ENCODE measurements at regions not wholly inside any gene's neighbourhood (a gene's known extent, or its start where the extent isn't known, plus 50 kb on each side); places are given as distances from the start of the nearest gene placed in this dataset.
"Not testable (repeated sequence)": the region's sequence is repeated elsewhere in the genome, so short reads cannot be mapped to it uniquely, and the experiment has no call there.

DNA sequence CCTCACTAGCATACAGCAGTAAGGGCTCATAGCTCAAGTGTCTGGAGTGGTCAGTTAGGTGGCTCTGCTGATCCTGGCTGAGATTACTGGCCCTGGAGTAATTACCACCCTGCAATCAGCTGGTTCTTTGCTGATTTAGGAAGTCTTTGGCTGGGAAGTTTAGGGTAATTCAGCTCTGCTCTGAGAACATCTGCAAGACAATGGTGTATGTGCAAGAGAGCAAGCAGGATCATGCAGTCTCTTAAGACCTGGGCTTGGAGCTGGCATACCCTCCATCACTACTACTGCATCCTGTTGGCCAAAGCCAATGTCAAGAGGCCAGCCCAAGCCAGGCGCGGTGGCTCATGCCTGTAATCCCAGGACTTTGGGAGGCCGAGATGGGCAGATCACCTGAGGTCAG, 159.0 kb downstream of the NDUFA12 start:
- ATAC-seq, result no peak
- H3K36me3 ChIP-seq (ENCODE audit: low read depth), result no peaks in the 10 kb centered on the region
- DNase-seq, result no peak

DNA sequence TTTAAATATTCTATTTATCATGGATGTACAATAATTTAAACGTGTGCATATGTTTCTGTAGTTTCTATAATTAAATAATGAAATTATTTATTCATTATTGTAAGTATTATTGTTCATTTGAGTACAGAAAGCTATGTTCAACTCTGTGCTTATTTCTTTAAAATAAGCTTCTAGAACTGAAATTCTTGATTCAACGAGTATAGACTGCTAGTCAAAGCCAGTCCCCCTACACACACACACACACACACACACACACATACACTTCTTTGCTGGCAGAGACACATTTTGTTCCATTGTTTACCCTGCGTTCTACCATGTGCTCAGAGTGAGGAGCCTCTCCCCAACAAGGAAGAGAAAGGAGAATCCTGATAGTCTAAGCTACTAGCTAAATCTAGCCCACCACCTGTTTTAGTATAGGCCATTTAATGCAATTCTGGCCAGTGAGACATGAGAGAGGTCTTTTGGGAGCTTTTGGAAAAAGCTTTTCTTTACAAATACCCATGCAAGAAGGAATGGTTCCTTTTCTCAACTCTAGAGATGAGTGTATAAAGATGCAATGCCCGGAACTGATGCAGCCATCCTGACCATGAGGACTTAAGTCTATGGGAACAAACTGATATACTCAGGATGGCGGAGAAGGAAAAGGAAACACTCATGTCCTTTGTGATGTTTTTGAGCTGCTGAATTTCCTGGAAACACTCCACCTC, 161.4 kb downstream of the NDUFA12 start:
- intact Hi-C loops (cut with DNase I, micrococcal nuclease), result no loop called here
- Histone ChIP-seq H3K36me3 (ENCODE audit: low read depth) (no peaks in the 10 kb centered on the region), H3K9me3 (no peaks in the 10 kb centered on the region), H3K4me3 (no peak overlapping the region), H3K4me1 (ENCODE audit: low read depth) (no peaks in the 10 kb centered on the region)
- no peak for ATAC-seq
- no peak for TF ChIP-seq CTCF (IDR thresholded peaks at IDR 0.05)
- no peak for DNase-seq

More for the DNA sequence above, 159.0 kb downstream of the NDUFA12 start:
- TF ChIP-seq CTCF (IDR thresholded peaks at IDR 0.05), result no peak
- Histone ChIP-seq H3K9me3 (no peaks in the 10 kb centered on the region), H3K4me1 (ENCODE audit: low read depth) (no peaks in the 10 kb centered on the region), H3K4me3 (no peak overlapping the region)
- intact Hi-C loops (cut with DNase I, micrococcal nuclease), result no loop called here

DNA sequence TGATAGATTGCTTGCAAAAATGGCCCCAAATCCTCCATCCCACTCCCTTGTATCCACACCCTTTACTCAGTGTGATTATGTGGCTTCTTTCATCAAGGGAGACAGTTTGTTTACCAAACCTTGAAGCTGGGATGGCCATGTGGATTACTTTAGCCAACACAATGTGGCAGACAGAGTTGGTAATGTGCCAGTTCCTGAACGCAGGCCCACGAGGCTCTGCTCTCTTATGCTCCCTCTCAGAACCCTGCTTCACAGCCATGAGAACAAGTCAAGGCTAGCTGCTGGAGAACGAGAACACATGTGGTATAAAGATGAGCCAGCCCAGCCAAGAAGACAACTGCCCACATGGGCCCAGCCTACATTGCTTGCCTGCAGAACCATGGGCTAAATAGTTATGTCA, 162.3 kb downstream of the NDUFA12 start:
- intact Hi-C loops (cut with DNase I, micrococcal nuclease), result no loop called here
- Histone ChIP-seq H3K36me3 (ENCODE audit: low read depth) (no peaks in the 10 kb centered on the region), H3K4me1 (ENCODE audit: low read depth) (no peaks in the 10 kb centered on the region), H3K4me3 (no peak overlapping the region), H3K9me3 (no peaks in the 10 kb centered on the region)
- no peak for TF ChIP-seq CTCF (IDR thresholded peaks at IDR 0.05)
- ATAC-seq, result no peak
- DNase-seq, result no peak

GRCh38 chr12:94839347-94839746, 164.2 kb downstream of the NDUFA12 start:
- TF ChIP-seq CTCF (IDR thresholded peaks at IDR 0.05), result no peak
- ATAC-seq (no peak), DNase-seq (no peak)
- no peak overlapping the region for H3K4me3 ChIP-seq
- H3K9me3 ChIP-seq, result no peaks in the 10 kb centered on the region
- H3K36me3 ChIP-seq (ENCODE audit: low read depth), result no peaks in the 10 kb centered on the region
- intact Hi-C loops (cut with DNase I, micrococcal nuclease), result no loop called here
- H3K4me1 ChIP-seq (ENCODE audit: low read depth), result no peaks in the 10 kb centered on the region

- DNase-seq; H3K9me3 ChIP-seq; intact Hi-C loops (cut with DNase I, micrococcal nuclease); H3K36me3 ChIP-seq (ENCODE audit: low read depth); H3K4me1 ChIP-seq (ENCODE audit: low read depth); ATAC-seq; H3K4me3 ChIP-seq: not testable (repeated sequence)
Measured at GRCh38 chr12:94836952-94837670, 166.4 kb downstream of the NDUFA12 start.

GRCh38 chr12:94834036-94834625, 169.4 kb downstream of the NDUFA12 start:
- DNase-seq (no peak), ATAC-seq (no peak)
- intact Hi-C loops (cut with DNase I, micrococcal nuclease), result no loop called here
- Histone ChIP-seq H3K4me1 (ENCODE audit: low read depth) (no peaks in the 10 kb centered on the region), H3K9me3 (no peaks in the 10 kb centered on the region), H3K4me3 (no peak overlapping the region), H3K36me3 (ENCODE audit: low read depth) (no peaks in the 10 kb centered on the region)
- TF ChIP-seq CTCF (IDR thresholded peaks at IDR 0.05), result no peak
